HepG2 (cell line): ENCODE measurements at regions not wholly inside any gene's neighbourhood (a gene's known extent, or its start where the extent isn't known, plus 50 kb on each side); places are given as distances from the start of the nearest gene placed in this dataset.

Source experiments
- CTCF ChIP-seq: sonication (generic); formaldehyde crosslinking; IDR thresholded peaks from 2 replicates; pipeline ENCODE4 v1.5.0; 2020; ENCODE audit warnings: mild to moderate bottlenecking, missing genetic modification reagents, moderate library complexity
- DPF2 ChIP-seq: sonication (generic); formaldehyde crosslinking; IDR thresholded peaks from 2 replicates; pipeline ENCODE4 v1.4.0; 2020; ENCODE audit warnings: mild to moderate bottlenecking, low read depth, missing genetic modification reagents, borderline replicate concordance
- ELF4 ChIP-seq: sonication (generic); formaldehyde crosslinking; IDR thresholded peaks from 2 replicates; pipeline ENCODE4 v1.5.0; 2020; ENCODE audit warnings: missing genetic modification reagents, mild to moderate bottlenecking, moderate library complexity, borderline replicate concordance
- KLF6 ChIP-seq: IDR thresholded peaks from 2 replicates; pipeline ENCODE4 v1.8.0; 2016; ENCODE audit warnings: missing biosample characterization, missing genetic modification reagents
- MLX ChIP-seq: IDR thresholded peaks from 2 replicates; pipeline ENCODE4 v1.6.1; 2016
- RELA ChIP-seq: sonication (generic); formaldehyde crosslinking; IDR thresholded peaks from 2 replicates; pipeline ENCODE4 v1.4.0; 2020; ENCODE audit warnings: missing genetic modification reagents
- TBX3 ChIP-seq: fragments of 450-650 bp; IDR thresholded peaks from 2 replicates; pipeline ENCODE4 v1.6.1; 2017; ENCODE audit warnings: antibody characterized with exemption, mild to moderate bottlenecking, inconsistent platforms, borderline replicate concordance
- UBTF ChIP-seq: sonication (generic); formaldehyde crosslinking; IDR thresholded peaks from 2 replicates; pipeline ENCODE4 v1.4.0; 2020; ENCODE audit warnings: mild to moderate bottlenecking, missing genetic modification reagents
- USF2 ChIP-seq, 2 experiments: sonication (generic) in 1 of 2; formaldehyde crosslinking in 1 of 2; IDR thresholded peaks; 2 replicates each; pipeline versions ENCODE4 v1.5.1 to v1.6.1; 2011 to 2020; ENCODE audit warnings: borderline replicate concordance in 1 of 2, low read depth in 1 of 2, low read length in 1 of 2, mild to moderate bottlenecking in 1 of 2, missing genetic modification reagents in 1 of 2, moderate library complexity in 1 of 2
- YY1 ChIP-seq: IDR thresholded peaks from 2 replicates; pipeline ENCODE4 v1.6.1; 2011; ENCODE audit warnings: low read length, low read depth, moderate library complexity, mild to moderate bottlenecking; ENCODE audit not compliant: insufficient read depth, insufficient replicate concordance
- ZNF124 ChIP-seq: sonication (generic); formaldehyde crosslinking; IDR thresholded peaks from 2 replicates; pipeline ENCODE4 v1.4.0; 2020; ENCODE audit warnings: missing genetic modification reagents
- ZNF317 ChIP-seq: sonication (generic); formaldehyde crosslinking; IDR thresholded peaks from 2 replicates; pipeline ENCODE4 v1.5.0; 2020; ENCODE audit warnings: mild to moderate bottlenecking, missing genetic modification reagents
- TF ChIP-seq, protein P1 (sequence below): sonication (generic); formaldehyde crosslinking; IDR thresholded peaks from 2 replicates; pipeline ENCODE4 v1.4.0; 2020; ENCODE audit warnings: missing genetic modification reagents

DNA sequence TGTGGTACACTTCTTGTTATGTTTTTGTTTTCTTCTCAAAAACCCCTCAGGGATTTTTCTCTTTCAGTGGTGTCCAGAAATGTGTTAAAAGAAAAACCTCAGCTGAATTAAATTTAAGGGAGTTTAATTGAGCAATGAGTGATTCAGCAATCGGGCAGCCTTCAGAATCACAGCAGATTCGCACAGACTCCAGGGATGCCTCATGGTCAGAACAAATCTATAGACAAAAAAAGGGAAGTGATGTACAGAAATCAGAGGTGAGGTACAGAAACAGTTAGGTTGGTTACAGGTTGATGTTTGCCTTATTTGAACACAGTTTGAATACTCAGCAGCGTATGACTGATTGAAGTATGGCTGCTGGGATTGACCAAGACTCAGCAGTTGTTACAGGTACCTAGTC lies 86.2 kb downstream of the TLR5 start:
- TF ChIP-seq MLX (CRISPR knock-in tag) (no peak), CTCF (CRISPR knock-in tag) (no peak), ZNF124 (CRISPR knock-in tag) (no peak), KLF6 (CRISPR knock-in tag) (no peak), TBX3 (no peak), UBTF (no peak), ELF4 (no peak), ZNF317 (CRISPR knock-in tag) (no peak), YY1 (no peak), RELA (CRISPR knock-in tag) (no peak), USF2 (IDR thresholded peaks at IDR 0.05; ENCODE audit: low read depth, low read length) (no peak), USF2 (CRISPR knock-in tag; IDR thresholded peaks at IDR 0.05; ENCODE audit: borderline replicate concordance) (no peak), DPF2 (no peak)
- TF ChIP-seq, protein P1, sequence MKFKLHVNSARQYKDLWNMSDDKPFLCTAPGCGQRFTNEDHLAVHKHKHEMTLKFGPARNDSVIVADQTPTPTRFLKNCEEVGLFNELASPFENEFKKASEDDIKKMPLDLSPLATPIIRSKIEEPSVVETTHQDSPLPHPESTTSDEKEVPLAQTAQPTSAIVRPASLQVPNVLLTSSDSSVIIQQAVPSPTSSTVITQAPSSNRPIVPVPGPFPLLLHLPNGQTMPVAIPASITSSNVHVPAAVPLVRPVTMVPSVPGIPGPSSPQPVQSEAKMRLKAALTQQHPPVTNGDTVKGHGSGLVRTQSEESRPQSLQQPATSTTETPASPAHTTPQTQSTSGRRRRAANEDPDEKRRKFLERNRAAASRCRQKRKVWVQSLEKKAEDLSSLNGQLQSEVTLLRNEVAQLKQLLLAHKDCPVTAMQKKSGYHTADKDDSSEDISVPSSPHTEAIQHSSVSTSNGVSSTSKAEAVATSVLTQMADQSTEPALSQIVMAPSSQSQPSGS, result no peak
